HUES64 (cell line): ENCODE measurements at regions not wholly inside any gene's neighbourhood (a gene's known extent, or its start where the extent isn't known, plus 50 kb on each side); places are given as distances from the start of the nearest gene placed in this dataset.

Experiments used
- H3K27ac ChIP-seq: 2 replicates; pipeline ENCODE4 v1.7.0; 2013; ENCODE audit warnings: low read depth, low read length, inconsistent platforms
- H3K27me3 ChIP-seq: 2 replicates; pipeline ENCODE4 v1.6.1; 2013; ENCODE audit warnings: mild to moderate bottlenecking, low read length; ENCODE audit not compliant: insufficient read depth
- H3K36me3 ChIP-seq: 2 replicates; pipeline ENCODE4 v1.6.1; 2013; ENCODE audit warnings: mild to moderate bottlenecking, low read length; ENCODE audit not compliant: insufficient read depth
- H3K4me1 ChIP-seq: 2 replicates; pipeline ENCODE4 v1.6.1; 2013; ENCODE audit warnings: mild to moderate bottlenecking, low read length, moderate library complexity; ENCODE audit not compliant: insufficient read depth
- H3K4me3 ChIP-seq: 2 replicates; pipeline ENCODE4 v1.5.1; 2013; ENCODE audit warnings: mild to moderate bottlenecking, low read length, moderate library complexity
- H3K9ac ChIP-seq: 2 replicates; pipeline ENCODE4 v1.6.1; 2013; ENCODE audit warnings: mild to moderate bottlenecking, low read depth, low read length
- H3K9me3 ChIP-seq: 2 replicates; pipeline ENCODE4 v1.6.1; 2013; ENCODE audit warnings: low read depth, low read length; ENCODE audit not compliant: insufficient read depth
- WGBS: fragments of 150-250, 120-280 bp; methylation state at CpG from one replicate; pipeline ENCODE4 v1.1.7; 2013; ENCODE audit warnings: missing lambda C conversion rate; 5-methylcytosine and 5-hydroxymethylcytosine counted together

DNA sequence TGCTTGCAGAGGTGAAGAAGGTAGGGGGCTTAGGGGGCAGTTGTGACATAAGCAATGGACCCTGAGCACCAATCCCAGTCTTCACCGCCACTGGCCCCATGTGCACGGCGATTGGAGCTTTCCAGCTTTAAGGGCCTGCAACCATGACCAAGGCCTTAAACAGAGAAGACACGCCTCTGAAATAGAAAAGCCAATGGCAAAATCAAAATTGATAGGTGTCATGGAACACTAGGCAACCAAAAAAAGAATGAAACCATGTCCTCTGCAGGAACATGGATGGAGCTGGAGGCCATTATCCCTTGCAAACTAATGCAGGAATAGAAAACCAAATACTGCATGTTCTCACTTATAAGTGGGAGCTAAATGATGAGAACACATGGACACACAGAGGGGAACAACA is 146.3 kb downstream of the SCARB1 start:
- Histone ChIP-seq H3K4me1 (peaks cover 8% of the 10 kb centered on the region), H3K4me3 (no peak overlapping the region), H3K9me3 (no peaks in the 10 kb centered on the region), H3K9ac (no peak overlapping the region), H3K27me3 (no peaks in the 10 kb centered on the region), H3K27ac (no peak overlapping the region), H3K36me3 (no peaks in the 10 kb centered on the region)
- whole genome bisulfite sequencing = 97% methylated on average over 4 of the region's 4 CpGs

DNA sequence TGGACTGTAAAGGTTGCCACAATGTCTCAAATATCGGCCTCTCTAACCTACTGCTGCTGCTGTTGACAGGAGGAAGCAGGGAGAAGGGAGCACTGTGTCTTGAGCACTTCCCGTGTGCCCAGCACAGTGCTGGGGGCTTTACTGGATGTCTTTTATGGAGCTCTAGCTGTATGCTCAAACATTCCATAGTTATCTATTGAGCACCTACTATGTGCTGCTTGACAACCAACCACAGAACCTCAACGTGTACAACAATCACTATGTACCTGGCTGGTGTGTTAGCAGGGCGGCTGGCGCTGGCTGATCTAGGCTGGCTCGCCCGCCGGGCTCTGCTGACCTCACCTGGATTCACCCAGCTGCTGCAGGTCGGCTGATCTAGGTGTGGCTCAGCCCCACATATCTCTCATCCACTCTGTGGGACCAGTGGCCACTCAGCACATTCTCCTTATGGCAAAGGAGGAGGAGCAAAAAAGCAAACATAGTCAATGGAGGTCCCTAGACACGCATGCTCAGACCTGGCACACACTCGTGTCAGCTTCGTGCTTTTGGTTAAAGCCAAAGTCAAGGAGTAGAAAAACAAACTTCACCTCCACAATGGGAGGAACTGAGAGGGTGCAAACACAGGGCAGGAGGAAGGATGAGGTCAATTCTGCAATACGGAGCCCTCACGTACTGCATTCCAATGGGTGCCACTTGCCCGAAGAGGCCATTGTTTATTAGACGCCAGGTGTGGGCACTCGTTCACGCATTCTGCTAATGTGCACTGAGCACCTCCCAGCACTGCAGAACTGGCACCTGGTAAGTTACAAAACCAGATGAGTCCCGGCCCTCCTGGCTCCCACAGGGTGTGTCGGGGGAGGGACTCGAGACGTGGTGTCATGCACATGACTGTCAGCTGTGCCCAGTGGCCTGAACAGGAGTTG is 147.2 kb downstream of the SCARB1 start:
- WGBS = 87% methylated on average over 22 of the region's 22 CpGs
- H3K4me1 ChIP-seq = peaks cover 8% of the 10 kb centered on the region
- no peak overlapping the region for H3K9ac ChIP-seq
- H3K9me3 ChIP-seq = no peaks in the 10 kb centered on the region
- H3K27me3 ChIP-seq = no peaks in the 10 kb centered on the region
- no peaks in the 10 kb centered on the region for H3K36me3 ChIP-seq
- no peak overlapping the region for H3K4me3 ChIP-seq
- H3K27ac ChIP-seq = no peak overlapping the region

- Histone ChIP-seq H3K9ac (0 out of 2 replicates have a peak overlapping the region, but pooled peaks have one; percentile 6), H3K9me3 (no peaks in the 10 kb centered on the region), H3K4me1 (peaks cover 8% of the 10 kb centered on the region), H3K36me3 (no peaks in the 10 kb centered on the region), H3K27me3 (no peaks in the 10 kb centered on the region), H3K27ac (no peak overlapping the region), H3K4me3 (no peak overlapping the region)
- WGBS = 71% methylated on average over 15 of the region's 15 CpGs
These were observed 147.9 kb upstream of the NCOR2 start for GRCh38 chr12:124715121-124715990.

DNA sequence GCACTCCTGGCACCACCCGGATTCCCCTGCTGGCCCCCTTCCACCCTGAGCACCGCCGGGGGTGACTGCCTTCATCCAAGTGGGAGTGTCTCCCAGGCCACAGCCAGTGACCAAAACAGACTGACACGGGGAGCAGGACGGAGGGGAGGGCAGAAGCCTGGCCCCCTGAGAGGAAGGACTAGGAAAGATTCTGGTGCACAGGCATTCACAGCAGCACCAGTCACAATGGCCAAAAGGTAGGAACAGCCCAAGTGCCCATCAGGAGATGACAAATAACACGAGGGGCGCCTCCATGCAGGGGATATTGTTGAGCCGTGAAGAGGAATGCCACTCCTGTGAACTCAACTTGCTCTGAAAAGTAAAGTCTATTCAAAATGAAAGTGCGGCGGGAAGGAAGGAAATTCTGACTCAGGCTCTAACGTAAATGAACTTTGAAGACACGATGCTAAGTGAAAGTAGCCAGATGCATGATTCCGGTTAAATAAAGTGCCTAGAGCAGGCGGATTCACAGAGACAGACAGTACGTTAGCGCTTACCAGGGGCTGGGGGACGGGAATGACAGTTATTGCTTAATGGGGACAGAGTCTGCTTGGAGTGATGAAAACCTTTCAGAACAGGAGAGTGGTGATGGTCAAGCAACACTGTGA is 146.1 kb upstream of the NCOR2 start:
- H3K36me3 ChIP-seq = no peaks in the 10 kb centered on the region
- WGBS = 72% methylated on average over 17 of the region's 17 CpGs
- no peak overlapping the region for H3K4me3 ChIP-seq
- H3K9me3 ChIP-seq = no peaks in the 10 kb centered on the region
- H3K9ac ChIP-seq = no peak overlapping the region
- H3K27me3 ChIP-seq = no peaks in the 10 kb centered on the region
- H3K27ac ChIP-seq = no peak overlapping the region
- peaks cover 8% of the 10 kb centered on the region for H3K4me1 ChIP-seq

DNA sequence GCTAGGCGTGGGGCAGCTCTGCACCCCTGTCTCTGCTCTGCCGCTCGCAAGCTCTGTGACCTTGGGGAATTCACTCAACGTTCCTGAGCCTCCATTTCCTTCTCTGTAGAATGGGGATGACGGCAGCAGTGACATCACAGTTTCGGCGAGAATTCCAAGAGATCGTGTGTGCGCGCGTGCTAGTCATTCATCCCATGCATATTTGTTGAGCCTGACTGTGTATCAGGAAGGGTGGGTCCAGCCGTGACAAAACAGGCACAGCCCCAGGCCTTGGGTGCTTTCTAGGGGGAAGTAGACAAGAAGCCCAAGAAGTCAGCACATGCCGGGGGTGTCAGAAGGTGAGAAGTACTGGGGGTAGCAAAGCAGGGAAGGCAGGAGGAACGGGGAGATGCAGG is 145.6 kb upstream of the NCOR2 start:
- Histone ChIP-seq H3K27ac (no peak overlapping the region), H3K27me3 (no peaks in the 10 kb centered on the region), H3K4me3 (no peak overlapping the region), H3K36me3 (no peaks in the 10 kb centered on the region), H3K4me1 (peaks cover 8% of the 10 kb centered on the region), H3K9ac (no peak overlapping the region), H3K9me3 (no peaks in the 10 kb centered on the region)
- WGBS = 83% methylated on average over 14 of the region's 14 CpGs

GRCh38 chr12:124711344-124711743 is 143.9 kb upstream of the NCOR2 start:
- Histone ChIP-seq H3K9me3 (no peaks in the 10 kb centered on the region), H3K27ac (no peak overlapping the region), H3K4me1 (peaks cover 8% of the 10 kb centered on the region), H3K9ac (no peak overlapping the region), H3K27me3 (no peaks in the 10 kb centered on the region), H3K4me3 (no peak overlapping the region), H3K36me3 (no peaks in the 10 kb centered on the region)
- WGBS = 88% methylated on average over 11 of the region's 11 CpGs

DNA sequence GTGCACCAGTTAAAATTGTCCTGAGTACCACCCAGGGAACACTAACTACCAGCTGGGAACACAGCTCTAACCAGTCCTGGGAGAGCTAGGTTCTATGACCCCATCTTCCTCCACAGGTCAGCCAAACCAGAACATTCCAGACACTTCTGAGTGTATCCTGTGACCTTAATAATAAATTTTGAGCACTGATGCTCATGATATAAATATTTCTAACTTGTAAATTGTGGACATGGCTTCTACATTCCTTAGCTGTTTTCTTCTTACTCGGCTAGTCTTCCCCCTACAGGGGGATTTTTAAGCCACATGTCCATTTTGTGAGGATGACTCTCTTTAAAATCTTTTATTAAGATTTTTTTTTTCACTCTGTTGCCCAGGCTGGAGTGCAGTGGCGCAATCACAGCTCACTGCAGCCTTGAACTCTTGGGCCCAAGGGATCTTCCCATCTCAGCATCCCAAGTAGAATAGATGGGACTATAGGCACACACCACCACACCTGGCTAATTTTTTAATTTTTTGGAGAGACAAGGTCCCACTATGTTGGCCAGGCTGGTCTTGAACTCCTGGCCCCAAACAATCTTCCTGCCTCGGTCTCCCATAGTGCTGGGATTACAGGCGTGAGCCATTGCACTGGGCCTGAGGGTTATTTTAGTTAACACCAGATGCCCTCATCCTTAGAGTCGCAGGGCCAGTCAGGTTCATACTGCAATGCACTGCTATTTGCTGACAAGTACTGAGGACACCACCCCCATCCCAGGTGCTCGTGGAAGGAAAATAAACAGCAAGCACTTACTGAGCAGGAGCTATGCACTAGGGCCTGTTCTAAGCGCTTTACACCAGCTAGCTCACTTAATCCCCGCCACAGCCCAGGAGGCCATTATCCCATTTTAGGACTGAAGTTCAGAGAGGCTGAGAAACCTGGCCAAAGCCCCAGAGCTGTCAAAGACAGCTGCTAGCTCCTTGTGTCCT is 142.6 kb upstream of the NCOR2 start:
- H3K27me3 ChIP-seq = no peaks in the 10 kb centered on the region
- H3K36me3 ChIP-seq = no peaks in the 10 kb centered on the region
- H3K27ac ChIP-seq = no peak overlapping the region
- WGBS = 90% methylated on average over 7 of the region's 8 CpGs
- H3K9ac ChIP-seq = no peak overlapping the region
- no peaks in the 10 kb centered on the region; the same call in 1 of the 2 replicates for H3K4me1 ChIP-seq
- no peaks in the 10 kb centered on the region for H3K9me3 ChIP-seq
- no peak overlapping the region for H3K4me3 ChIP-seq

DNA sequence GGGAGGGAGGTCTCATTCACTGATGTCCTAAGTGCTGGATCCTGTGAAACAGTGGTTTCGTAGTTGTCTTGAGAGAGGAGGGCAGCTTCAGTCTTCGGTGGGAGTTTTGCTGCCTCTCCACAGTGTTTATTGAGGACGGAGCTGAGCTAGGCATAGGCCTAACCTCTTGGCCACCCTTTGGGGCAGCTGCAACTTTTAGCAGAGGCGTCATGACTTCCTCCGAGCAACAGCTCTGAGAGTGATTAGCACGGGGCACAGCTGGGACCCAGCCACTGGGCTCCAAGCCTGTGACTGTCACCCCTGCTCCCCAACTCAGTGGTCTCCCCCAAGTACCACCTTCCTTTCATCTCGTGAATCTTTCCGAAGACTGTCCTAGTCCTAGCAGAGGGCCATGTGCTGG is 139.9 kb upstream of the NCOR2 start:
- Histone ChIP-seq H3K4me1 (no peaks in the 10 kb centered on the region), H3K36me3 (no peaks in the 10 kb centered on the region), H3K9me3 (no peaks in the 10 kb centered on the region), H3K27ac (no peak overlapping the region), H3K4me3 (no peak overlapping the region), H3K27me3 (no peaks in the 10 kb centered on the region), H3K9ac (no peak overlapping the region)
- WGBS = 95% methylated on average over 8 of the region's 8 CpGs

DNA sequence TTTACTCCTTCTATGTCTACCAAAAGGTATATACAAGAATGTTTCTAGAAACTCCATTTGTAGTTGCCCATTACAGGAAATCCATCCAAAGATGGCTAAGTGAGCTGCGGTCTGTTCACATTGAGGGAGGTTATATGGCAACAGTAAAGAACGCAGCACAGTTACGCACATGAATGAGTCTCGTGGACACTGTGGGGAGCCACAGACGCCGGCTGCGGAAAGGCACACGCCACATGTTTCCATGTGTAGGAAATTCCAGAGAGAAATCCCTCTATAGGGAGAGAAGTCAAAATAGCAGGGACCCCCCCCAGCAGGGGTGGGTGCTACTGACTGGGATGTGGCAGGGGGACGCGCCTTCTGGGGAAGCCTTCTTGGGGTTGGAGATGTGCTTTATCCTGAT is 139.0 kb upstream of the NCOR2 start:
- H3K27ac ChIP-seq = no peak overlapping the region
- WGBS = 96% methylated on average over 10 of the region's 10 CpGs
- no peaks in the 10 kb centered on the region for H3K4me1 ChIP-seq
- no peaks in the 10 kb centered on the region for H3K27me3 ChIP-seq
- H3K9ac ChIP-seq = no peak overlapping the region
- no peaks in the 10 kb centered on the region for H3K9me3 ChIP-seq
- no peaks in the 10 kb centered on the region for H3K36me3 ChIP-seq
- no peak overlapping the region for H3K4me3 ChIP-seq

DNA sequence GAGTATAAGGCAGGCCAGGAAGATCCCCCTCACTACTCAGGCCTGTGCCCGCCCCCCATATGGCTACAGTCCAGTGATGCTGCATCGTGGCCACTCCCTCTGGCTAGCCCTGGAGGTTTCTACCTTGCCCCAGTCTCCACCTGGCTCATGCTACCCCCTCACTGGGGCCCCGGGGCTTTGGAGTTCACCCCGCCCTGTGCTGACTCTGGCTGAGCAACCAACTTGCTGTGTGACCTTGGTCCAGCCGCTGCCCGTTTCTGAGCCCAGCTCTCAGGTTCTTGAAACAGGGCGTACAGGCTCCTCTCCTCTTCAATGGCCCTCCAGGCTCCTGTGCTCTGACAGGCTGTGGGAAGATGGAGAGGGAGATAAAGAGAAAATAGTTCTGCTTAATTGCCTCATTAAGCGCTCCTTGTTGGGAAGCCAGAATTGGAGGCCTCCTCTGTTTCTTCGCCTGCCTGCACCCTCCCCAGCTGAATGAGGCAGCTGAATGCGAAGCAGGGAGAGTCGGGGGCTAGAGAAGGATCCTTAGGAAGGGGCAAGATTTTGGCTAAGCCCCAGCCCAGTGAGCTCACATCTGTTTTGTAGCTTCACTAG is 138.2 kb upstream of the NCOR2 start:
- no peak overlapping the region for H3K9ac ChIP-seq
- H3K4me1 ChIP-seq = no peaks in the 10 kb centered on the region
- H3K9me3 ChIP-seq = no peaks in the 10 kb centered on the region
- H3K27me3 ChIP-seq = no peaks in the 10 kb centered on the region
- H3K27ac ChIP-seq = no peak overlapping the region
- WGBS = 87% methylated on average over 11 of the region's 11 CpGs
- no peak overlapping the region for H3K4me3 ChIP-seq
- no peaks in the 10 kb centered on the region for H3K36me3 ChIP-seq
